ENCODE measurements at regions not wholly inside any gene's neighbourhood (a gene's known extent, or its start where the extent isn't known, plus 50 kb on each side); places are given as distances from the start of the nearest gene placed in this dataset.

- intact Hi-C loops (cut with micrococcal nuclease): no loop called here
- DNase-seq (ENCODE audit: low spot score): no peak
- Mint-ChIP-seq H3K4me3 (no peak overlapping the region), H3K27ac (no peak overlapping the region), H3K9me3 (peaks cover 23% of the 10 kb centered on the region), H3K27me3 (ENCODE audit: insufficient read depth) (peaks cover 14% of the 10 kb centered on the region), H3K4me1 (ENCODE audit: low read depth) (no peaks in the 10 kb centered on the region), H3K36me3 (ENCODE audit: low read depth) (no peaks in the 10 kb centered on the region)
Measured at GRCh38 chr3:30124435-30125370, 481.7 kb upstream of the TGFBR2 start.

GRCh38 chr3:30129765-30130164, 476.6 kb upstream of the TGFBR2 start:
- Mint-ChIP-seq H3K4me1 (ENCODE audit: low read depth) (no peaks in the 10 kb centered on the region), H3K36me3 (ENCODE audit: low read depth) (no peaks in the 10 kb centered on the region), H3K4me3 (no peak overlapping the region), H3K27ac (no peak overlapping the region), H3K9me3 (peaks cover 26% of the 10 kb centered on the region), H3K27me3 (ENCODE audit: insufficient read depth) (peaks cover 10% of the 10 kb centered on the region)
- DNase-seq (ENCODE audit: low spot score): no peak
- intact Hi-C loops (cut with micrococcal nuclease): no loop called here

- peaks cover 26% of the 10 kb centered on the region for H3K9me3 Mint-ChIP-seq
Measured at GRCh38 chr3:30130391-30130790, 476.0 kb upstream of the TGFBR2 start.

GRCh38 chr3:30131191-30131590, 475.2 kb upstream of the TGFBR2 start:
- no peak overlapping the region for H3K4me3 Mint-ChIP-seq
- no peak for DNase-seq (ENCODE audit: low spot score)
- no peaks in the 10 kb centered on the region for H3K4me1 Mint-ChIP-seq (ENCODE audit: low read depth)
- peaks cover 25% of the 10 kb centered on the region for H3K9me3 Mint-ChIP-seq
- H3K36me3 Mint-ChIP-seq (ENCODE audit: low read depth): no peaks in the 10 kb centered on the region
- H3K27me3 Mint-ChIP-seq (ENCODE audit: insufficient read depth): peaks cover 6% of the 10 kb centered on the region
- no peak overlapping the region for H3K27ac Mint-ChIP-seq
- intact Hi-C loops (cut with micrococcal nuclease): no loop called here

More at GRCh38 chr3:30130391-30130790, 476.0 kb upstream of the TGFBR2 start:
- Mint-ChIP-seq H3K4me3 (no peak overlapping the region), H3K4me1 (ENCODE audit: low read depth) (no peaks in the 10 kb centered on the region), H3K27me3 (ENCODE audit: insufficient read depth) (peaks cover 10% of the 10 kb centered on the region), H3K36me3 (ENCODE audit: low read depth) (no peaks in the 10 kb centered on the region), H3K27ac (no peak overlapping the region)
- no peak for DNase-seq (ENCODE audit: low spot score)
- intact Hi-C loops (cut with micrococcal nuclease): no loop called here

- Mint-ChIP-seq H3K27me3 (ENCODE audit: insufficient read depth) (no peaks in the 10 kb centered on the region), H3K4me1 (ENCODE audit: low read depth) (no peaks in the 10 kb centered on the region), H3K36me3 (ENCODE audit: low read depth) (no peaks in the 10 kb centered on the region), H3K9me3 (no peaks in the 10 kb centered on the region), H3K27ac (no peak overlapping the region), H3K4me3 (no peak overlapping the region)
- DNase-seq (ENCODE audit: low spot score): no peak
- intact Hi-C loops (cut with micrococcal nuclease): no loop called here
Measured at GRCh38 chr3:30135190-30135589, 471.2 kb upstream of the TGFBR2 start.

GRCh38 chr3:30139283-30139682, 467.1 kb upstream of the TGFBR2 start:
- Mint-ChIP-seq H3K27ac (no peak overlapping the region), H3K27me3 (ENCODE audit: insufficient read depth) (no peaks in the 10 kb centered on the region), H3K4me1 (ENCODE audit: low read depth) (no peaks in the 10 kb centered on the region), H3K4me3 (no peak overlapping the region), H3K9me3 (no peaks in the 10 kb centered on the region), H3K36me3 (ENCODE audit: low read depth) (no peaks in the 10 kb centered on the region)
- DNase-seq (ENCODE audit: low spot score): no peak
- intact Hi-C loops (cut with micrococcal nuclease): no loop called here

GRCh38 chr3:30140356-30141075, 465.9 kb upstream of the TGFBR2 start:
- H3K36me3 Mint-ChIP-seq (ENCODE audit: low read depth): no peaks in the 10 kb centered on the region
- intact Hi-C loops (cut with micrococcal nuclease): no loop called here
- H3K27me3 Mint-ChIP-seq (ENCODE audit: insufficient read depth): no peaks in the 10 kb centered on the region
- DNase-seq (ENCODE audit: low spot score): no peak
- H3K27ac Mint-ChIP-seq: no peak overlapping the region
- H3K4me3 Mint-ChIP-seq: no peak overlapping the region
- H3K4me1 Mint-ChIP-seq (ENCODE audit: low read depth): no peaks in the 10 kb centered on the region
- H3K9me3 Mint-ChIP-seq: no peaks in the 10 kb centered on the region

GRCh38 chr3:30141178-30141581, 465.2 kb upstream of the TGFBR2 start:
- intact Hi-C loops (cut with micrococcal nuclease): no loop called here
- Mint-ChIP-seq H3K36me3 (ENCODE audit: low read depth) (no peaks in the 10 kb centered on the region), H3K27me3 (ENCODE audit: insufficient read depth) (no peaks in the 10 kb centered on the region), H3K9me3 (no peaks in the 10 kb centered on the region), H3K27ac (no peak overlapping the region), H3K4me1 (ENCODE audit: low read depth) (no peaks in the 10 kb centered on the region), H3K4me3 (no peak overlapping the region)
- no peak for DNase-seq (ENCODE audit: low spot score)

GRCh38 chr3:30141927-30142326, 464.5 kb upstream of the TGFBR2 start:
- Mint-ChIP-seq H3K27me3 (ENCODE audit: insufficient read depth) (no peaks in the 10 kb centered on the region), H3K27ac (no peak overlapping the region), H3K9me3 (no peaks in the 10 kb centered on the region), H3K36me3 (ENCODE audit: low read depth) (no peaks in the 10 kb centered on the region), H3K4me3 (no peak overlapping the region), H3K4me1 (ENCODE audit: low read depth) (no peaks in the 10 kb centered on the region)
- intact Hi-C loops (cut with micrococcal nuclease): no loop called here
- DNase-seq (ENCODE audit: low spot score): no peak

GRCh38 chr3:30142946-30143345, 463.5 kb upstream of the TGFBR2 start:
- no peak overlapping the region for H3K27ac Mint-ChIP-seq
- no peaks in the 10 kb centered on the region for H3K9me3 Mint-ChIP-seq
- no peaks in the 10 kb centered on the region for H3K27me3 Mint-ChIP-seq (ENCODE audit: insufficient read depth)
- intact Hi-C loops (cut with micrococcal nuclease): no loop called here
- no peak for DNase-seq (ENCODE audit: low spot score)
- no peak overlapping the region for H3K4me3 Mint-ChIP-seq
- no peaks in the 10 kb centered on the region for H3K36me3 Mint-ChIP-seq (ENCODE audit: low read depth)
- H3K4me1 Mint-ChIP-seq (ENCODE audit: low read depth): no peaks in the 10 kb centered on the region

GRCh38 chr3:30145281-30145680, 461.1 kb upstream of the TGFBR2 start:
- no peaks in the 10 kb centered on the region for H3K9me3 Mint-ChIP-seq
- intact Hi-C loops (cut with micrococcal nuclease): no loop called here
- no peaks in the 10 kb centered on the region for H3K36me3 Mint-ChIP-seq (ENCODE audit: low read depth)
- H3K4me3 Mint-ChIP-seq: no peak overlapping the region
- H3K4me1 Mint-ChIP-seq (ENCODE audit: low read depth): no peaks in the 10 kb centered on the region
- DNase-seq (ENCODE audit: low spot score): no peak
- no peak overlapping the region for H3K27ac Mint-ChIP-seq
- H3K27me3 Mint-ChIP-seq (ENCODE audit: insufficient read depth): peaks cover 3% of the 10 kb centered on the region

- Mint-ChIP-seq H3K36me3 (ENCODE audit: low read depth) (no peaks in the 10 kb centered on the region), H3K27ac (no peak overlapping the region), H3K27me3 (ENCODE audit: insufficient read depth) (peaks cover 5% of the 10 kb centered on the region), H3K4me3 (no peak overlapping the region), H3K9me3 (no peaks in the 10 kb centered on the region), H3K4me1 (ENCODE audit: low read depth) (no peaks in the 10 kb centered on the region)
- no peak for DNase-seq (ENCODE audit: low spot score)
- intact Hi-C loops (cut with micrococcal nuclease): no loop called here
Measured at GRCh38 chr3:30146978-30147377, 459.4 kb upstream of the TGFBR2 start.

GRCh38 chr3:30154853-30155252, 451.5 kb upstream of the TGFBR2 start:
- no peak for DNase-seq (ENCODE audit: low spot score)
- Mint-ChIP-seq H3K9me3 (no peaks in the 10 kb centered on the region), H3K27ac (no peak overlapping the region), H3K4me3 (no peak overlapping the region), H3K36me3 (ENCODE audit: low read depth) (no peaks in the 10 kb centered on the region), H3K4me1 (ENCODE audit: low read depth) (no peaks in the 10 kb centered on the region), H3K27me3 (ENCODE audit: insufficient read depth) (peaks cover 8% of the 10 kb centered on the region)
- intact Hi-C loops (cut with micrococcal nuclease): no loop called here

Data from activated T-helper 1 cell treated with anti-CD3 and anti-CD28 coated beads, Interleukin-12 subunit alpha, Interleukin-12 subunit beta, Interleukin-2, Interleukin-4 antibody, amounts not matched to agents 30 ng/mL and 10 ng/mL and 1 ng/mL, durations not matched to agents 14 hours and 24 hours and 36 hours (primary cell).